SU-DHL-6 (cell line): ENCODE measurements at regions not wholly inside any gene's neighbourhood (a gene's known extent, or its start where the extent isn't known, plus 50 kb on each side); places are given as distances from the start of the nearest gene placed in this dataset.

Source experiments
- CTCF ChIP-seq: fragments of 200-600 bp; sonication (generic); IDR thresholded peaks from one replicate; pipeline ENCODE4 v1.5.1; 2017; ENCODE audit warnings: antibody characterized with exemption, mild to moderate bottlenecking, low read length, moderate library complexity; ENCODE audit not compliant: insufficient read depth, poor library complexity, severe bottlenecking
- EZH2phosphoT487 ChIP-seq: fragments of 200-600 bp; sonication (generic), shearing (Covaris generic); conservative IDR thresholded peaks from 2 replicates; pipeline ENCODE4 v1.6.1; 2018; ENCODE audit warnings: mild to moderate bottlenecking, antibody characterized with exemption, low read length, moderate library complexity, mixed read lengths

- TF ChIP-seq CTCF: no peak
- no peak for TF ChIP-seq EZH2phosphoT487
These were observed 67.8 kb upstream of the LNX1 start for GRCh38 chr4:53659112-53659511.
